Lower leg skin (tissue), 3 donors: ENCODE measurements at regions not wholly inside any gene's neighbourhood (a gene's known extent, or its start where the extent isn't known, plus 50 kb on each side); places are given as distances from the start of the nearest gene placed in this dataset.

Experiments used
- CTCF ChIP-seq, 3 donors: fragments of 450-650 bp; IDR thresholded peaks; one replicate each; pipeline ENCODE4 v1.5.1; 2016; ENCODE audit warnings: antibody characterized with exemption in 3 of 3, mild to moderate bottlenecking in 3 of 3, moderate library complexity in 2 of 3
- POLR2A ChIP-seq, 2 donors: fragments of 450-650 bp; IDR thresholded peaks; one replicate each; pipeline ENCODE4 v1.6.1; 2016 to 2017; ENCODE audit warnings: antibody characterized with exemption in 2 of 2, mild to moderate bottlenecking in 1 of 2, moderate library complexity in 1 of 2

- no peak for TF ChIP-seq CTCF (IDR thresholded peaks at IDR 0.05)
- TF ChIP-seq POLR2A (IDR thresholded peaks at IDR 0.05): no peak
These were observed 368.3 kb downstream of the SFMBT2 start for GRCh38 chr10:7042419-7043054.
